ENCODE measurements at regions not wholly inside any gene's neighbourhood (a gene's known extent, or its start where the extent isn't known, plus 50 kb on each side); places are given as distances from the start of the nearest gene placed in this dataset.

DNA sequence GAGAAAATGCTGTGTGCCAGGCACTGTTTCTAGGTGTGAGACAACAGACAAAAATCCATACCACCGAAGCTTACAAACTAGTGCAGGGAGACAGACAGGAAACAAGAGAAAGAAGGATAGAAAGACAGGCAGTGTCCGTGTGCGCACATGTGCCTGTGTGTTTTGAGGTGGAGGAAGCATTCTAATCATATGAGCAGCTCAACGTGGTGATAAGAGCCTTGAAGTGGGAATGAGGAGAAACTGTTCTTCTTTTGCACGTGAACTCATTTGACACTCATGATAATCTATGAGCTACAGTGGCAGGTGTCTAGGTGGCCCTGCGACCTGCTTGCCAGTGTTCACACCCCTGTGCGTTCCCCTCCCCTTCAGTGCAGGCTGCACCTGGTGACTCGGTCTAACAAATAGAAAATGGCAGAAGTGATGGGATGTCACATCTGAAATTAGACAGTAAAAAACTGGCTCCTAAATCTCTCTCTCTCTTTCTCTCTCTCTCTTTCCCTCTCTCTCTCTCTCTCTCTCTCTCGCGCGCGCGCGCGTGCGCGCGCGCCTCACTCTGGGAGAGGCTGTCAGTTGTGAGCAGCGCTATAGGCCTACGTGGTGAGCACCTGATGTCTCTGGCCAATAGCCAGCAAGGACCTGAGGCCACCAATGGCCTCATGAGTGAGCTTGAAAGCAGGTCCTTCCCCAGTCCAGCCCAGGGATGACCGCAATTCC is 74.8 kb downstream of the EN1 start:
- TF ChIP-seq, protein P1, sequence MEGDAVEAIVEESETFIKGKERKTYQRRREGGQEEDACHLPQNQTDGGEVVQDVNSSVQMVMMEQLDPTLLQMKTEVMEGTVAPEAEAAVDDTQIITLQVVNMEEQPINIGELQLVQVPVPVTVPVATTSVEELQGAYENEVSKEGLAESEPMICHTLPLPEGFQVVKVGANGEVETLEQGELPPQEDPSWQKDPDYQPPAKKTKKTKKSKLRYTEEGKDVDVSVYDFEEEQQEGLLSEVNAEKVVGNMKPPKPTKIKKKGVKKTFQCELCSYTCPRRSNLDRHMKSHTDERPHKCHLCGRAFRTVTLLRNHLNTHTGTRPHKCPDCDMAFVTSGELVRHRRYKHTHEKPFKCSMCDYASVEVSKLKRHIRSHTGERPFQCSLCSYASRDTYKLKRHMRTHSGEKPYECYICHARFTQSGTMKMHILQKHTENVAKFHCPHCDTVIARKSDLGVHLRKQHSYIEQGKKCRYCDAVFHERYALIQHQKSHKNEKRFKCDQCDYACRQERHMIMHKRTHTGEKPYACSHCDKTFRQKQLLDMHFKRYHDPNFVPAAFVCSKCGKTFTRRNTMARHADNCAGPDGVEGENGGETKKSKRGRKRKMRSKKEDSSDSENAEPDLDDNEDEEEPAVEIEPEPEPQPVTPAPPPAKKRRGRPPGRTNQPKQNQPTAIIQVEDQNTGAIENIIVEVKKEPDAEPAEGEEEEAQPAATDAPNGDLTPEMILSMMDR (IDR thresholded peaks at IDR 0.05) = no peak
- TF ChIP-seq, protein P2, sequence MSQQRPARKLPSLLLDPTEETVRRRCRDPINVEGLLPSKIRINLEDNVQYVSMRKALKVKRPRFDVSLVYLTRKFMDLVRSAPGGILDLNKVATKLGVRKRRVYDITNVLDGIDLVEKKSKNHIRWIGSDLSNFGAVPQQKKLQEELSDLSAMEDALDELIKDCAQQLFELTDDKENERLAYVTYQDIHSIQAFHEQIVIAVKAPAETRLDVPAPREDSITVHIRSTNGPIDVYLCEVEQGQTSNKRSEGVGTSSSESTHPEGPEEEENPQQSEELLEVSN (IDR thresholded peaks at IDR 0.05; ENCODE audit: borderline replicate concordance, low read depth) = no peak
- TF ChIP-seq CHD2 (IDR thresholded peaks at IDR 0.05; ENCODE audit: low read length, partially characterized antibody) = no peak
